ENCODE measurements at regions not wholly inside any gene's neighbourhood (a gene's known extent, or its start where the extent isn't known, plus 50 kb on each side); places are given as distances from the start of the nearest gene placed in this dataset.

DNA sequence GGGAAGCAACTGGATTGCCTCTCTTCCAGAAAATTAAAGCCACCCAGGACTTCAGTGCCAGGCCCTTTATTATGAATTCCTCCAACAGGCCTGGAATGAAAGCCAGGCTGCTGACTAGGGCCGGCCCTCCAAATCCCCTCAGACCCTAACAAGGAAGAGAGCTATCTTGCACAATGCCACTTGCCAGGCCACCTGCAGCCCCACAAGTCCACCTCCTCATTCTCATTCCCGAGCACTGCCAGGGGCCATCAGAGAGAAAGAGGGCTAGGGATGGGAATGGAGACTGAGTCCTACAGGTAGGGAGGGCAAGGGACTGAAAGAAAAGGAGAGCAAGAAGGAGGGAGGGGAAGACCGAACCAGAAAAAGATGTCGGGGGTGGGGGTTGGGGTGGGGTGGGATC is 86.5 kb downstream of the MRPL14 start:
- H2BK20ac ChIP-seq (ENCODE audit: low read depth, low read length, poor library complexity, severe bottlenecking): no peak overlapping the region
- no peak overlapping the region for H3K4me2 ChIP-seq (ENCODE audit: insufficient read depth, insufficient read length, low read length)
- no peaks in the 10 kb centered on the region for H3K79me2 ChIP-seq (ENCODE audit: insufficient read depth, low read length)
- no peak overlapping the region for H3K9ac ChIP-seq (ENCODE audit: extremely low read depth, insufficient read length, low read length)
- H2BK12ac ChIP-seq (ENCODE audit: insufficient read length, low read depth, low read length): no peak overlapping the region
- H3K27me3 ChIP-seq (ENCODE audit: insufficient read depth, low read length): no peaks in the 10 kb centered on the region
- no peak overlapping the region for H3K23ac ChIP-seq (ENCODE audit: insufficient read length, low read depth, low read length)
- no peak overlapping the region for H2BK15ac ChIP-seq (ENCODE audit: low read depth, low read length)
- no peak overlapping the region for H2BK5ac ChIP-seq (ENCODE audit: insufficient read length, low read length)
- no peak overlapping the region for H3K18ac ChIP-seq (ENCODE audit: insufficient read length, low read depth, low read length)
- peaks cover 10% of the 10 kb centered on the region; the same call in 1 of the 2 replicates for H3K4me1 ChIP-seq (ENCODE audit: insufficient read depth, low read length)
- no peak for DNase-seq
- H2AFZ ChIP-seq (ENCODE audit: low read length): no peak overlapping the region
- no peak overlapping the region for H3K4ac ChIP-seq (ENCODE audit: low read depth, low read length)
- no peak overlapping the region for H3K14ac ChIP-seq (ENCODE audit: insufficient read depth, low read length)
- H2AK5ac ChIP-seq (ENCODE audit: insufficient read length, low read length): no peak overlapping the region
- H3K27ac ChIP-seq (ENCODE audit: insufficient read length, low read depth, low read length): no peak overlapping the region
- no peaks in the 10 kb centered on the region for H3K9me3 ChIP-seq (ENCODE audit: control insufficient read depth, low read depth, low read length)
- no peak overlapping the region for H3T11ph ChIP-seq (ENCODE audit: low read length)
- H3K56ac ChIP-seq (ENCODE audit: insufficient read length, low read depth, low read length): no peak overlapping the region
- H4K20me1 ChIP-seq (ENCODE audit: control insufficient read depth, insufficient read depth, insufficient read length): no peaks in the 10 kb centered on the region
- H4K8ac ChIP-seq (replicated peaks; ENCODE audit: insufficient read length, low read depth, low read length): no peak overlapping the region
- no peaks in the 10 kb centered on the region for H3K23me2 ChIP-seq (ENCODE audit: insufficient read length, low read depth, low read length, poor library complexity, severe bottlenecking)
- H2BK120ac ChIP-seq (ENCODE audit: low read depth, low read length, poor library complexity, severe bottlenecking): no peak overlapping the region
- Mint-ChIP-seq H3K4me3 (no peak overlapping the region), H3K27ac (no peak overlapping the region; a peak in 1 of 7 replicates), H3K36me3 (ENCODE audit: insufficient read depth in 1 of 3, low read depth in 3 of 3) (no peaks in the 10 kb centered on the region), H3K27me3 (ENCODE audit: low read depth) (no peaks in the 10 kb centered on the region), H3K9me3 (no peaks in the 10 kb centered on the region; a peak in 1 of 5 replicates), H3K4me1 (peaks cover 40 to 48% of the 10 kb centered on the region in 2 experiments)
- TF ChIP-seq, protein P1, sequence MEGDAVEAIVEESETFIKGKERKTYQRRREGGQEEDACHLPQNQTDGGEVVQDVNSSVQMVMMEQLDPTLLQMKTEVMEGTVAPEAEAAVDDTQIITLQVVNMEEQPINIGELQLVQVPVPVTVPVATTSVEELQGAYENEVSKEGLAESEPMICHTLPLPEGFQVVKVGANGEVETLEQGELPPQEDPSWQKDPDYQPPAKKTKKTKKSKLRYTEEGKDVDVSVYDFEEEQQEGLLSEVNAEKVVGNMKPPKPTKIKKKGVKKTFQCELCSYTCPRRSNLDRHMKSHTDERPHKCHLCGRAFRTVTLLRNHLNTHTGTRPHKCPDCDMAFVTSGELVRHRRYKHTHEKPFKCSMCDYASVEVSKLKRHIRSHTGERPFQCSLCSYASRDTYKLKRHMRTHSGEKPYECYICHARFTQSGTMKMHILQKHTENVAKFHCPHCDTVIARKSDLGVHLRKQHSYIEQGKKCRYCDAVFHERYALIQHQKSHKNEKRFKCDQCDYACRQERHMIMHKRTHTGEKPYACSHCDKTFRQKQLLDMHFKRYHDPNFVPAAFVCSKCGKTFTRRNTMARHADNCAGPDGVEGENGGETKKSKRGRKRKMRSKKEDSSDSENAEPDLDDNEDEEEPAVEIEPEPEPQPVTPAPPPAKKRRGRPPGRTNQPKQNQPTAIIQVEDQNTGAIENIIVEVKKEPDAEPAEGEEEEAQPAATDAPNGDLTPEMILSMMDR (conservative IDR thresholded peaks at IDR 0.05): no peak
- WGBS (ENCODE audit: extremely low coverage, insufficient read length, low lambda C conversion rate): no CpG with 5 or more reads among the region's 4 CpGs
- H4K5ac ChIP-seq (ENCODE audit: insufficient read length, low read depth, low read length): no peak overlapping the region
- H3K79me1 ChIP-seq (ENCODE audit: insufficient read depth, low read depth, low read length, poor library complexity, severe bottlenecking): no peaks in the 10 kb centered on the region
- H4K91ac ChIP-seq (ENCODE audit: insufficient read length, low read depth, low read length): no peak overlapping the region
